ENCODE measurements at regions not wholly inside any gene's neighbourhood (a gene's known extent, or its start where the extent isn't known, plus 50 kb on each side); places are given as distances from the start of the nearest gene placed in this dataset.
"Not testable (repeated sequence)": the region's sequence is repeated elsewhere in the genome, so short reads cannot be mapped to it uniquely, and the experiment has no call there.

DNA sequence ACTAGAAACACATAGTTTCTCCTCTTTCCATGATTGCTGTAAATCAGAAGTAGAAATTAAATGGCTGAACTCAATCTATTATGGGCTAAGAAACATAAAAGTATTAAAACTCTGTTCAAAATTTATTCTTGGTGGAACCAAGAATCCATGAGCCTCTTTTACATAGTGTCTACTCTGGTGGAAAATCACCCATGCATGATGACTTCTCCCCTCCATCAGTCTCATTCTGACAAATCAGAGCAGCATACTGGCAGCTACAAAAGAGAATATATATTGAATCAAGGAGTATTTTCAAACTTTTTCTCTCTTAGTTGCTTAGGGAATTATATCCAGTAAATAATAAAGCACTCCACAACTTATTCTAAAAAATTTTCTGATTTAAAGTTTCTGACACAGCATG is 536.9 kb upstream of the CCDC54 start:
- DNase-seq, result no peak

DNA sequence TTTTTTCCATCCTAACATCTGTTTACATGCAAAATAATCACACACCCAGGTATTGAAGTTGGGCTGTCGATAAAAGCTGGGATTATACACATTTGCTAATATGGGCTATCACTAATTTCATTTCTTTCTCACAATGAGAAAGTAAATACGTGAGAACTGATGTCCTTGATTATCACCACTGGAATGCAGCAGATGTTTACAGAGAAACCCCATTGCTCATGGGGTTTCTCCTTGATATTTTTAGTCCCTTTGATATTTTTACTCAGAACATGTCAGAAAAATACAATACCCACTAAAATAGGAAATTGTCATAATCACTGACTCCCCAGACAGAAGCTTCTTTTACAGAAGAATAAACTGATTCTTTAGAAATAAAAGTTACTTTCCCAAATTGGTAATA is 535.1 kb upstream of the CCDC54 start:
- no peak for DNase-seq

DNA sequence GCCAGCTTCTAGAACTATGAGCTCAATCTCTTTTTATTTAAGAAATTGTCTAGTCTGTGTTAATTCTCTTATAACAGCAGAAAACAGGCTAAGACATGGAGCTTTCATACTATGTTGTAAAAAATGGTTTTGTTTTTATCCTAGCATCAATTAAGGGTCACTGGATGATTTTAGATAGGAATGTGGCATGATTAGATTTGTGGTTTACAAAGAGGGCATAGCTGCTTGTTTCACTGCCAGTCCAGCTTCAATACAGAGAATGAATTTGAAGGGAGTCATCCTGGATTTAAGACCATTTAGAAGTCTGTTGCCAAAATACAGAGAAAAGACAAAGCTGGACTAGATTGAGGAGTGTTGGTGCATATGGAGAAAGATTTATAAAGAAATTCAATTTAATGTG is 532.6 kb upstream of the CCDC54 start:
- DNase-seq, result no peak

DNA sequence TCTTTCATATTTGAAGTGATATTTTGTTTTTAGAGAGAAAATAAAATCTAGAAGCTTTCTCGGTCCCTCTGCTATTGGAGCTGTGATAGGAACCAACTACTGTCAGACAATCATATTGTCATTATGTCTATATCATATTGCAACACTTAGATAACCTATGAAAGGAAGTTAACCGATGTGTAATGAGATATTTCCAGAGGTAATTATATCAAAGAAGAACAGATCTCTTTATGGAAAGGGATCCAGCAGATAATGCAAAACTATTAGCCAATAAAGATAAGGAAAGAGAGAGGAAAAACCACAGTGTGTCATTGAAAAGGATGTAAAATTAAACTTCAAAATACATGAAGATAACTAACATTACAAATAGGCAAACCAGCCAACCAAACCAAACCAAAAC is 529.1 kb upstream of the CCDC54 start:
- no peak for DNase-seq

DNA sequence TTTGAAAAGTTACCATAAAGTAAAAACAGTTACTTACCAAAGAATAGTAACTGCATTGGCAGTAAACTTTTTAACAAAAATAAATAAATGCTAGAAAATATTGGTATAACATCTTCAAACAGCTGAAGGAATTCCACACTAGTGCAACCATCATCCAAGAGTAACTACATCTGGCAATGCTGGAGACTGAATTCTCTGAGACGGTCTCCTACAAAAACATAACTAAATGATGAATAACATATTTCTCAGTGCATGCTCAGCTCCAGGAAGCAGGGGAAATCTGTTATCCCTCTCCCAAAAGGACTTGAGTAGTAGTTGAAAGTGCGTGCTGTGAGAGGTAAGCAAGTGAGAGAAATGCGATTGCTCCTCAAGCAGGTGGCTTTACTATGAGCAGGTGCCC is 526.8 kb upstream of the CCDC54 start:
- DNase-seq, result no peak

DNA sequence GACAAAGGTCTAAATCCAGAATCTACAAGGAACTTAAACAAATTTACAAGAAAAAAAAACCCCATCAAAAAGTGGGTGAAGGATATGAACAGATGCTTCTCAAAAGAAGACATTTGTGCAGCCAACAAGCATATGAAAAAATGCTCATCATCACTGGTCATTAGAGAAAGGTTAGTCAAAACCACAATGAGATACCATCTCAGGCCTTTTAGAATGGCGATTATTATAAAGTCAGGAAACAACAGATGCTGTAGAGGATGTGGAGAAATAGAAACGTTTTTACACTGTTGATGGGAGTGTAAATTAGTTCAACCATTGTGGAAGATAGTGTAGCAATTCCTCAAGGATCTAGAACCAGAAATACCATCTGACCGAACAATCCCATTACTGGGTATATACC is 518.9 kb upstream of the CCDC54 start:
- DNase-seq, result not testable (repeated sequence)

DNA sequence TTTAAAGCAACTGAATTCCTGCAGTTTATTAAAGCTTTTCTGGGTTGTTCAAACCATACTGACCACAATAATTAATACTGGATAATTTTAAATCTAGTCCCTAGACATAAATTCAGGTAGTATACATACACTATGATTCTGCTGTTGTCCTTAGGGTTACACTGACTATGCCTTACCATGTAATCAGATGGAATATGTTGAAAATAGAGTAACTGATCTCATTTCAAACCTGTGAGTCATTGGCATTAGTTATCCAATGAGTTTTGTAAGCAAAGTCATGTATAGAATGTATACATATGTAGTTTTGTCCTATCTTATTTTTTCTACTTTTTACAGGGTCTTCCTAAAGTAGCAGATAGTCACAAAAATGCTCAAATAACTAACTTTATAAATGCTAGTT is 517.1 kb upstream of the CCDC54 start:
- DNase-seq, result no peak

DNA sequence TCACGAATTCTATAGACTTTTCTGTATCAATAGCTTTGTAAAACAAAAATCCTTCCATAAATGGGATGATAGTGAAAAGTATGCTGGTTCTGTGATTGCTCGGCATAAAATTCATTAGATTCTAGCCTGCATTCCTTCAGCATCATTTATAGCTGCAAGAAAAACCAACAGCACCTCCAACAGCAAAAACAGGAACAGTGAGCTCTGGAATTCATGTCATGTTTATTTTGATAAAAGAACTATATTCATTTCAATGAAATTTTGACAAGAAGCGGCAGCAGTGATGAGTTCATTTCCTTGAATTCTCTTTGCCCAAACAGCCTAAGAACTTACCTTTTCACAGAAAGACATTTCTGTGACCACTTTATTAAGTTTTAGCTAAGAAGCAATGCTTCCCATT is 515.2 kb upstream of the CCDC54 start:
- DNase-seq, result no peak

DNA sequence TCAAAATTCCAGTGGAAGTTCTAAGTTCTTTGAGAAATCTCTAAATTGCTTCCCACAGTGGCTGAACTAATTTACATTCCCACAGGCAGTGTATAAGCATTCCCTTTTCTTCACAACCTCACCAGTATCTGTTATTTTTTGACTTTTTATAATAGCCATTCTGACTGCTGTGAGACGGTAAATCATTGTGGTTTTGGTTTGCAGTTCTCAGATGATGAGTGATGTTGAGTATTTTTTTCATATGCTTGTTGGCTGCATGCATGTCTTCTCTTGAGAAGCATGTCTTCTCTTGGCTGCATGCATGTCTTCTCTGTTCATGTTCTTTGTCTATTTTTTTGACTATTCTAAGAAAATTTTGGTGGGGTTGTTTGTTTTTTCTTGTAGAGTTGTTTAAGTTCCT is 499.6 kb upstream of the CCDC54 start:
- no peak for DNase-seq

DNA sequence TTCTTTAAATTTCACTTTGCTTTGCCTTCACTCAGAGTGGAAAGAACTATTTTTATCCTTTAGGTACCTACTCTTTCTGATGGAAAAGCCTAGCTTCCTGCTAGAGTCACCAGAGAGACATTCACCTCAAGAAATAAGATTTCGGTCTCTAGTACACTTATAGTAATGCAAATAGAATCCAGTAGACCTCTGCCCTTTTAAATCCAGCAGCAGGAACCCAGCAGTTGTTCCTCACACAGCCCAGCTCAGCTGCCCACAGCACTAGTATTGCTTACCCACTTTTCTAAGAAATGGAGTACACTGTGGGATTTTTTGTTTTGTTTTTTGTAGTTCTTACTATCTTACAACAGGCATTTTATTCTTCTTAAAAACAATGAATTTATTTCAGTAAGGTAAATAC is 497.0 kb upstream of the CCDC54 start:
- no peak for DNase-seq

DNA sequence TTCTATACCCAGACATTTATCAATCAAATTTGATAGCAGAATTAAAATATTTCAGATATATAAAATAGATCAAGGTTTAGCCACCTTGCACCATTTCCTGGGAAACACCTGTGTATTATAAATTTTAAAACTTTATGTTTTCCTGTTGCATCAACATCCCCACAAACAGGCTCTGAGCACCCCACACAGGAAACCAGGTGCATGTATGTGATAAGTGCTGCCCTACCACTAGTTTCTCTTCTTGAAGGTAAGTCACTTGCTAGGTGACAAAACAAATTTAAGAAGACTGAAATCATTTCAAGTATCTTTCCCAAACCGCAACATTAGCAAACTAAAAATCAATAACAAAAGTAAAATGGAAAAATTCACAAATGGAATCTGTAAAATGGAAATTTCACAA is 496.1 kb upstream of the CCDC54 start:
- no peak for DNase-seq

DNA sequence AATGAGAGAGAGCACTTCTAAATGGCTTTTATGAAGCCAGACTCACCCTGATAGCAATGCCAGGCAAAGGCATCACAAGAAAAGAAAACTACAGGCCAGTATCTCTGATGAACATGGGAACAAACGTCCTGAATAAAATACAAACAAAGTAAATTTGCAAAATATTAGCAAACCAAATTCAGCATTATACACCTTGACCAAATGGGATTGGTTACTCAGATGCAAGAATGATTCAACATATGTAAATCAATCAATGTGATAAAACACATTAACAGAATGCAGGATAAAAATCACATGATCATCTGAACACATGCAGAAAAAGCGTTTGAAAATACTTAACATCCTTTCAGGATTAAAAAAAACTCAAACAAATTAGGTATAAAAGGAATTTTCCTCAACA is 494.9 kb upstream of the CCDC54 start:
- no peak for DNase-seq

DNA sequence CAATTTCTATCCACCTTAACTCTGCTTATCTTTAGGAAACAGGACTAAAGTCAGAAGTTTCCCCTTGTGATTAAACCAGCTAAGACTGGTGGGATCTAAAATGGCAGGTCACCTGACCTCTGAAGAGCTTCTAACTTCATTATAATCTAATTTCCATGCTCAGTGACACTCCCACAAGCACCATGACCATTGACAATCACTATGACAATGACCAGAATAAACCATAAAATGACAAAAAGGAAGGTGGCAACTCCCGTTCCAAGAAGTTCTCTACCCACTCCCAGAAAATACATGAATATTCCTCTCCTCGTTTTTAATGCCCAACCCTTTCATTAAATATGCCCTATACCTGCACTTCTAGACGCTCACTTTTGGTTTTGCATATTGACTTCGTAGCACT is 471.2 kb upstream of the CCDC54 start:
- DNase-seq, result no peak

DNA sequence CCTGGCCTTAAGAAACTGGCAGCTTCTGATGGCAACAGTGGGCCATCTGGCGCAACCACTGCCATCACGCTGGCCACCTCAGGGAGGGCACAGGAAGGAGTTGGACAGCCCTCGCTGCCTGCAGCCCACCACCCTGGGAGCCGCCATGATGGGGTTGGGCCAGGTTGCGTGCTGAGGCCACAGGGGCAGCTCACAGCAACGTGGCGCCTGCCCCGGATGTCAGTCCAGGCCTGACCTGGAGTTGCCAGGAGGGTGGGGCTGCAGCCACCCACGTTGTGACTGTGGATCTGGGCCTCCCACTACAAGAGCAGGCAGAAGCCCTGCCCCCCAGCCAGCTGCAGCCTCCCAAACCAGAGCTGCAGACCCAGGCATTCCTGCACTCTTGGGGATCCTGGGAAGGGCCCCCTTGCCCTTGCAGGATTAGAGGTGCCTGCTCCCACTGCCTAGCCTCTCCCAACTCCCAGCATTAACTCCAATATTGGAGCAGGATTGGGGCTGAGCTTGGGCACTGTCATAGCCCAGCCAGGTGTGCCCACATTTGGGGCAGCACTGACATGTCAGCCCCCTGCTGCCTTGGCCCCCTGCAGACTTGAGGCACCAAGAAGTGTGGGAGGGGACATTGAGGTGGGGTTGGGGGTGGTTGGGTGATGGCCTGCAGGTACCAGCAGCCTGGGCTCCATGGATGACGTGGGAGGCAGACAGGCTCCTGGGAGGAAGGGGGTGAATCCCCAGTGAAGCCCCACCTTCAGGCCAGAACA is 468.9 kb upstream of the CCDC54 start:
- DNase-seq, result no peak

DNA sequence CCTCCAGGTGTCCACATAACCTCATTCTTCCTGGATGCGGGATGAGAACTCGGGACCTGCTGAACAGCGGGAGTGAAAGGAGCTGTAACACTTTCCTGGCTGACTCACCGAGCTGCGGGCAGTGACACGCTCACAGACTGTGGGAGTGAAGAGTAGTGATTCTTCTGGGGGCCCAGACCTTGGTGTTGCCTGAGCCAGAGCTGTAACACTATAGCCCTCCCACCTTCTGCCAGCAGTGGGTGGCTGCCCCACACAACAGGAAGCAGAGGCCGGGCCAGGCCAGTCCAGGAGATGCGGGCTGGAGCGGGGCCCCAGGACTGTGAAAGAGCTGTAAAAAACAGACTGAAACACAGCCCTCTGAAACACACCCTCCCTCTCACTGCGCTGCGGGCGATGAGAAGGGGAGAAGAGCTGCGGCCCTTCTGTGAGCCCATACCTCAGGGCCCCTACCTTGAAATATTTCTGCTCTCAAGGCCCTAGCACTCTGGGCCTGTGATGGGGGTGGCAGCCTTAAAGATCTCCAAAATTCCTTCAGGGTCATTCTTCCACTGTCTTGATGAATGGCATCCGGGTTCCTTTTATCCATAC is 464.0 kb upstream of the CCDC54 start:
- no peak for DNase-seq

DNA sequence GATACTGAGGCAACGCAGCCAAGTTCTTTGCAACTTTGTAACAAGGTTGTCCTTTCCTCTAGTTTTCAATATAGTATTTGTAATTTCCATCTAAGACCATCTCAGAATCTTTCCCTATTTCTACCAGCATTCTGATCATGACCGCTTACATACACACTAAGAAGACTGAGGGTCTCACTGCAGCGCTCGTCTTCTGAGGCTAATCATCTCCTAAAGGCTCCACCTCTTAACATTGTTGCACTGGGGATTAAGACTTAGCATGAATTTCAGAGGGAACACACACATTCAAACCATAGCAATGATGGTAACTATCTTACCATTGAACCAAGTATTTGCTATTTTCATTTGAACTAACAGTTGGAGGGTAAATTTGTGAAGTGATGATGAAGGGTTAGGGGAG is 463.3 kb upstream of the CCDC54 start:
- DNase-seq, result no peak

DNA sequence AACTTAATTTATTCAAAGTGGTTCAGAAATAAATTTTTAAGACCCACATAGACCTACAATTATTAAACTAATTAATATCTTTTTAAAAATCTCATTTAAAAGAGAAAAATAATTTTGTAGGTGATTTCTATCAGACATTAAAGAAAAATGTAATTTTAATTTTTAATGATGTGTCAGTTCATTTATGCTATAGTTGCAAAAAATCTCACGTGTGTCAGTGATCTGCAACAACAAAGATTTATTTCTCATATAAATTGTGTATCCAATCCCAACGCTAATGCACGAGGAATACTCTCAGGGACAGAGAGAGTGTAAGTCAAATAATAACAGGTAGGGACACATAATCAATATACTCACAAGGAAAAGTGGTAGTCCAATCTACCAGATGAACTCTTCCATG is 456.6 kb upstream of the CCDC54 start:
- no peak for DNase-seq

DNA sequence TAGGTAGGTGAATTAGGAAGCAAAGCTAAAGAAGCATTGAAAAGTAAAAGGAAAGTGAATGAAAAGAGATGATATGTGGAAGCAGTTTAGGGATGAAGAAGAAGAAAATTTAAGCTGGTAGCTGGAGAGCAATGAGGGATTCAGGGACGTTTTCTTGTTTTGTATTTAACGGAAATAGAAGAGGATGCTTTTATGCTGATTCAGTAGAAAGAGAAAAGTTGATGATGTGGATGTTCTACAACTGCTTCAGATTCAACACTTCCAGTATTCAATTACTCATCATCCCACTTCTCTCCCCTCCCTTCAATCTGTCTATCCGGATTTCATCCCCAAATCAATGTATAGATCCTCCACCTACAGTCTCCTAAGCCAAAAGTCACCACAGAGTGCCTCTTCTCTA is 448.2 kb upstream of the CCDC54 start:
- DNase-seq, result no peak

DNA sequence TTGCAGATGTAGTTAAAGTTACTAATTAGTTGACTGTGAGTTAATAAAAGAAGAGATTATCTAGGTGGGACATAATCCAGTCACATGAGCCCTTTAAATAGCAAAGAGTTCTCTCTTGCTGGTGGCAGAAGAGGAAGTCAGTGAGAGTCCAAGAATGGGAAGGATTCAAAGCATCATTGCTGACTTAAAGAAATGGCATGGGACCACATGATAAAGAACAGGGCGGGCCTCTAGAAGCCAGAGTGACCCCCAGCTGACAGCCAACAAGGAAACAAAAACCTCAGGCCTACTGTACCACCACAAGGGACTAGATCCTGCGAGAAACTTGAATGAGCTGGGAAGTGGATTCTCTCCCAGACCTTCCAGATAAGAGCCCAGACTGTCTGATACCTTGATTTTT is 447.2 kb upstream of the CCDC54 start:
- no peak for DNase-seq

DNA sequence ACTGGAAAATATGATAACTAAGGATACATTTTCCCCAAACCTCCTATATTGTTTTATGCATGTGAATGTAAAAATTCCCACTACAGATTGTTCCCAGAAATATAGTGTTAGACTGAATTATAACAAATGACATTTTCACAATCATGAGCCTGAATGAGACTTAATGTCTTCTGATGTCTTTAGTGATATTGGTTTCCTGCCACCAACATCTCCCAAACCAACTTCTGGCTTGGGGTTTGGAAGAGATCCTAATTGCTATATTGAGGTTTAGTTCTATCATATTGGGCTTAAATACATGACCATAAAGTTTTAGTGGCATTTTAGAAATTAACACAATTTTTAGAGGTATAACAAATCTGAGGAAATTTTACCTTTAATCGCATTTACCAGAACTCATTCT is 445.3 kb upstream of the CCDC54 start:
- DNase-seq, result no peak

DNA sequence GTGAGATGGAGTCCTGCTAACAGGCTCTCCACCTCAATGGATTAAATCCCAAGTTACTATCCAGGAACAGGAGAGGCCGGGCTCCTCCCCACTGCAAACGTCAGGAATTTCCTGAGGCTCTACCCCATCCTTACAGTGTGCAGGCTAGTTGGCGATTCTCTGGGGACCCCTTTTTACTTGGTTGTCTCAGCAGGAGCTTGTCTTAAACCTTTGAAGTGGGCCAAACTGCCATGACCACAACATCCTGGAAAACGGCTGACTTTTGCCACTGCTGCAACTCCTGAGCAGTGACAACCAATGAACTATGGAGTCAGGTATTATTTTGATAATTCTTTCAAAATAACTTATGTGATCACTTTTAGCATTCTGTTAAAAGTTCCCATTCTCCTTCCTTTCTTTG is 440.9 kb upstream of the CCDC54 start:
- DNase-seq, result no peak

DNA sequence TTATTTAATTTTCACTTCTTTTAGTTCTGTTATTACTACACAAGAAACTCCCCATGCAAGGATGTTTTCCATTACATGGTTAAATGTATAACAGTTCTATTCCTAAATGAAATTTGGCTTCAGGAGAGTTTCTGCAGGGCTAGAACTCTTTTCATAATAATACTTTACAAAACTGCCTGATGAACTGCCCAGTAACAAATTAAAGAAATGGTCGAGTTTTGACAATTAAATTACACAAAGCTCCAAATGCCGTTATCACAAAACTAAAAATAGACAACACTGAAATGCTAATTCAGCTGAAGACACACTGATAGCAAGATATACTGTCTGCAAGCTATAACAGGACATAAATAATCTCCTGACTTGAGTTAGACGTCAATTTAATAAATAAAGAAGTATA is 435.2 kb upstream of the CCDC54 start:
- no peak for DNase-seq

DNA sequence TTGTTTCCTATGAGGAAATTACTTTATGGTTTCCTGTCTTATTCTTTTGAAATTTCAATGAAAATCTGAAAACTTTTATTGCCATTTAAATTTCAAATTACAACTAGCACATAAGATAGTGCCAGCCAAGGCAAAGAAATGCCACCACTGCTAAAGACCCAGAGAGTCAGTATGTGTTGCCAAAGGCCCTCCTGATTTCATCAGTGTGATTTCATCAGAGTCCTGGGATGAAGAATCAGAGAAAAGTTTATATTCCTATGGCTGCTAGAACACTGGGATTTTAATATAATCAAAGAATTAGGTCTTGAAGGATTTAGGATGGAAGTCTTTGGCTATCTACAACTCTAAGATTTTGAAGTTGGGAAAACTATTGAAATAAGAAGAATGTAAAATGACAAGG is 434.2 kb upstream of the CCDC54 start:
- DNase-seq, result no peak

DNA sequence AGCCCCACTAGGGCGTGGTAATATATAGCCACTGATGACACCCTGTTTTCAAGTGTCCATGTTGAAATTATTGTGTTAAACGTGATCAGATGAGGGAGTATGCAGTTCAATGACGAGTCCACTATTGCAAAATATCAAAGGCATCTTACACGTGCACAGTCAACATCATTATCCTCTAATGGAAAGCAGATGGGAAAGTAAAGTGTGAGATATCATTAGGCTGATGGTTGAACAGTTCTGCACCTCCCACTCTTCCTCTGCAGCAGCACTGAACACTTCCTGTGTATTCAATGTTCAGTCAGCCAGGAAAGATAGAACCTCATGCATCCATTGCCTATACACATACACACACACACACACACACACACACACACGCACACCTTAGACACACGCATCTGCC is 431.8 kb upstream of the CCDC54 start:
- DNase-seq, result no peak

DNA sequence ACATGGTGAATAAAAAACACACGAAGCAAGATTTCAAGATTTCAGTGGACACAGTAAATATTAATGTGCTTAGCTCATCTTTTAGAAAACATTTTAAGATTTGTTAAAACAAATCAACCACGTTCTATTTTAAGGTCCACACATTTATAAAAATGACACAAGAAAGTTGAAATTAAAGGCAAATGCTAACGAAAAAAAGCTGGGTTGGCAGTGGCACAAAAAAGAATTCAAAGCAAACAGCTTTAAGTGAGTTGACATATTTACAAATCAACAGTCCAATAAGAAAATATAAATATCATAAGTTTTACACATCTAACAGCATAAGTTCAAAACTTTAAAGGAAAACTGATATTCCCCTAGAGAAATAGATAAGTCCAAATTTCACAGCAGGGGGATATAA is 430.4 kb upstream of the CCDC54 start:
- DNase-seq, result no peak

Measured in COR-L47 (cell line).